ENCODE measurements at regions not wholly inside any gene's neighbourhood (a gene's known extent, or its start where the extent isn't known, plus 50 kb on each side); places are given as distances from the start of the nearest gene placed in this dataset.
"Not testable (repeated sequence)": the region's sequence is repeated elsewhere in the genome, so short reads cannot be mapped to it uniquely, and the experiment has no call there.

GRCh38 chr12:33323823-33324222, 115.8 kb downstream of the SYT10 start:
- DNase-seq, result no peak

- DNase-seq, result no peak
Observed at GRCh38 chr12:33322519-33322918, 117.1 kb downstream of the SYT10 start.

DNA sequence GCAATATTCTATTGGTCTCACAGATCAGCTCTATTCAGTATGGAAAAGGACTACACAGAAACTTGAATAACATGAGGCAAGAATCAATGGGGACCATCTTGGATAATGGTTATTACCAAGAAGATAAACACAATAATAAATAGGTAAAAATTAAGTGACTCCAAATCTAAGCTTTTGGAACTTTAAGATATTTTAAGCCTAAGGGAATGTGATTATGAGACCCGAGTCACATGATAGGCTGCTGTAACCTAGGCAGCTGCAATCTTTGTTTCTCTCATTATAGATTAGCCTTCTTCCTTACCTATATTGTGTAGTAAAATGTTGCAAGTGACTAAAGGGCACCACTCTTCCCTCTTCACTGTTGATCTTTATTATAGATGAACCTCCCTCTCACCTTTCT, 121.9 kb downstream of the SYT10 start:
- no peak for DNase-seq

GRCh38 chr12:33314223-33314622, 125.4 kb downstream of the SYT10 start:
- no peak for DNase-seq

DNA sequence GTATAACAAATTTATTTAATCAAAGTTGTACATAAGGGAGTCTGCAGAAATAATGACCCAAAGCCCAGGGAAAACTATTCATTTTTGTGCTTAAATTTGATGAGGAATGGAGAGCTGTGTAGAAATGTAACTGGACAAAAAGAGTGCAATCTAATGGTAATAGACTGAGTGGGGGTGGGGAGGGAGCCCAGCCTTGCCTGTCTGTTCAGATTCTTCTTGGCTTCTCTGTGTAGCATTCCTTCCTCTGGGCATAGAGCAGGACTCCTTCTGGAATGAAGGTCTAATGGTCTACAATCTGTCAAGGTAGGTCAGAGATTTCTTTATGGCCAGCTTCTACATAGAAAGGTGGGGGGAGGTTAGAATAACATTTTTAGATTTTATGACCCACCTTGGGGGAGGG, 126.1 kb downstream of the SYT10 start:
- DNase-seq, result no peak

DNA sequence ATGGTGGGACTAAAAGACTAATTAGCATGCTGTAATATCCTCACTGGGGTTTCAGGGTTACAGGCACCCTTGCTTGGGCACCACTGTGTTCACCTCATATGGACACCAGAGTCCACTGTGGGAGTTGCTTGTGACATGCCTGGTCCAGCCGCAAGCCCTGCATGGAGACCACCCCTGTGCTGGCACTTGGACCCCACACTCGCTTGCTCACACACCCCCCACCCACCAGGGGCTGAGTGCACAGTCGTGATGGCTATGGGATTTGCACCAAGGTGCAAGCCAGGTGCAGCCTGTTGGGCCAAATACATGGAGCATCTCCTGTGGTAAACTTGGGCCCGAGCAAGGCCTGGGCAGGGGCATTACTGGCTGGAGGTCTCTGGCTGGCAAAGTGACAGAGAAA, 129.1 kb downstream of the SYT10 start:
- no peak for DNase-seq

GRCh38 chr12:33304176-33304575, 135.4 kb downstream of the SYT10 start:
- DNase-seq, result no peak

DNA sequence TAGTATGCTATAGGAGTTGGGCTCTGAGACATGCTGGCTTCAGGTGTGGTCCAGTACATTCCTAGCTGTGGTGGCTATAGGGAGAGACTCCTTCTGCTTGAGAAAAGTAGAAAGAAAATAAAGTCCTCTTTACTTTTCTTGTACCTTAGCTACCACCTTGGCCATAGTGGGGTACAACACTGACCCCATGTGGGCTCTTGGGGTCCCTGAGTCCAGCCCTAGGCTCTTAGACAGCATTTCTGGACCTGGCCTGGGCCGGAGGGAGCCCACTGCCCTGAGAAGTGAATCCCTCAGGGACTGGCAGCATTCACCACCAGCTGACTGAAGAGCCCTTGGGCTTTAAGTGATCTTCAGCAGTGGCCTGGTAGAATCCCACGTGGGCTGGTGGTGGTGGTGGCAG, 143.1 kb downstream of the SYT10 start:
- no peak for DNase-seq

GRCh38 chr12:33290703-33291102, 148.9 kb downstream of the SYT10 start:
- DNase-seq, result no peak

DNA sequence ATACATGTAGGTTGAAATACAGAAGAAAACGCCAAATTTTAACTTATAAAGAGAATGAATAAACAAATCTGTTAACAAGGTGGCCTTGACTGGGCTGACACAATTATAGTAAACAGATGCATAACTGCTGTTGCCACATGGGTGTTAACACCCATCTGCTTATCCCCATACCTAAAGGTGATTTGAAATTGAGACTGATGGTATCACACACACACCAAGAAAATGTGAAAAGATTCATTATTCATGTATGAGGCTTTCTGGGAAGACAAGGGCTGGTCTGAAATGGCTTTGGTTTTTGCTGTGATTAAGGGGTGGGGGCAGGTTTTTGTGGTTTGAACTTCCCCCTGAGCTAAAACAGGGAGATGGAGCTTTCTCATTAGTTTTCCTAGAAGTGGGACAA, 156.6 kb downstream of the SYT10 start:
- DNase-seq, result no peak

GRCh38 chr12:33277376-33277775, 162.2 kb downstream of the SYT10 start:
- DNase-seq, result no peak

GRCh38 chr12:33267641-33268040, 172.0 kb downstream of the SYT10 start:
- no peak for DNase-seq

DNA sequence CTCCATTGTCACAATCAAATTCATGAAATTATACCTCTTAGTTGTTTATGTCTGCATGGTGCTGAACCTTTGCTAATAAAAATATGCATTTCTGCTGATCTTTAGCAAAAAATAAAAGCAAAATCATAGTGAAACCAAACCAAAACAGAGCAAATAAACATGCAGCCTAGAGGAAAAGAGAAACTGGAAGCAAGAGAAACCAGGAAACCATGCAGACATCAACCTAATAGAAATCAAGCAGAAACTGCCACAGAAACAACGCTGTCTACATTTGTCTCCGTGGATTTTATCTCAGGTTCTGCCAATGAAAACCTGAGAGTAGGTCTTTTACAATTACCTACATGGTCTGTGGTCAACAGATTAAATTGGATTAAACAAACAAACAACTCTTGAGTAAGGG, 173.7 kb downstream of the SYT10 start:
- no peak for DNase-seq

DNA sequence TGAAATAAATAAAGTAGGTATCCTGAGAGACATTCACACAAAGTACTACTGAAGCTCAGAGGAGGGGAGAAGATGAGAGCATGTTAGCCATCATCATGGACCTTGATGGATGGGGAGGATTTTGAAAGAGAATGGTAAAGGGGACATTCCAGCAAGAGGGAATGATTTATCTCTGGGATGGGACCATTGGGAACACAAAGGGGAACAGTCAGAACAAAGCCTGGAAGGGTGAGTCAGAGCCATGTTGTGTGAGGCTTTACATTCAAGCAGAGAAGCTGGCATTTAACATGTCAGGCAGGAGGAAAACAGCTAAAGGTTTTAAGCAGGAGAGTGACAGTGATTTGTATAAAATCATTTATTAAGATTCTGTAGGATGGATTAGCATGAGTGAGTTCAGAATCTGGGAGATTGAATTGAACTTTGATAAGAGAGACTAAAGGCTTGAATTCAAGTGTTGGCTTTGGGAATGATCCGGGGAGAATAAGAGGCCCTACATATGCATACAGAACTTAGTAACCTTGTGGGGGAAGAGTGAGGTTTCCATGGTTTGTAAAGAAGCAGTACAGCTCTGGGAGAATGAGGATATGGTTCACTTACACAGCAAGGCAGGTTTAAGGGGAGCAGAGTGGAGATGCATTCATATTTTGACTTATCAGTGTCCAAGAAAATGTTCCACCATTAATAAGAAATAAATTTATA, 174.4 kb downstream of the SYT10 start:
- no peak for DNase-seq

DNA sequence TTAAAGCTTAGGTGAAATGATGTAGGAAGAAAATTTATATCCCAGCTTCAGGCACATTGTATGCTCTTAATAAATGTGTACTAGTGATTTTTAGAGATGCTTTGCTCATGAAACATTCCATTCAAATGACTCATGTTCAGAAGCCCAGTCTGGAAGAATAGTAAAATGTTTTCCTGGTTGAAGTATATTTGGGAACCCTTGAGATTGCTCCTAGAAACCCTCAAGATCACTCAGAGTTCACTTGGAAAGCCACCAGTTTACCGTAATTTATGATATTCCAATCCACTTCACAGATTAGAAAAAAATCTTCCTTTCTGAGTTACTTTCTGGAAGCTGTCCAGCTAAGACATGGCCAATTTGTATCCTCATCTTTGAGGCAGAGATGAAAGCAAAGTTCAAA, 186.4 kb downstream of the SYT10 start:
- peak in 1 of 2 donors; percentile 2 for DNase-seq

GRCh38 chr12:33251548-33251947, 188.1 kb downstream of the SYT10 start:
- no peak for DNase-seq

DNA sequence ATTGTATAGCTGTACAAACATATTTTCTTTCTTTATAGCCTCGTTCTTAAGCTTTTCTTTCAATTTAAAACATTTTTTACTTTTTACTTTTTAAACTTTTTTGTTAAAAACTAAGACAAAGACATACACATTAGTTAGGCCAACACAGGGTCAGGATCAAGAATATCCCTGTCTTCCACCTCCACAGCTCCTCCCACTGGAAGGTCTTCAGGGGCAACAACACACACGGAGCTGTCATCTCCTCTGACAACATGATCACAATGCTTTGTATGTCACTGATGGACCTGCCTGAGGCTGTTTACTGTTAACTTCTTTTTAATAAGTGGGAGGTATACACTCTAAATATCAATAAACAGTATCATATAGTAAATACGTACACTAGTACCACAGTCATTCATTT, 191.3 kb downstream of the SYT10 start:
- no peak for DNase-seq

- no peak for DNase-seq
Observed at GRCh38 chr12:33247625-33248024, 192.0 kb downstream of the SYT10 start.

DNA sequence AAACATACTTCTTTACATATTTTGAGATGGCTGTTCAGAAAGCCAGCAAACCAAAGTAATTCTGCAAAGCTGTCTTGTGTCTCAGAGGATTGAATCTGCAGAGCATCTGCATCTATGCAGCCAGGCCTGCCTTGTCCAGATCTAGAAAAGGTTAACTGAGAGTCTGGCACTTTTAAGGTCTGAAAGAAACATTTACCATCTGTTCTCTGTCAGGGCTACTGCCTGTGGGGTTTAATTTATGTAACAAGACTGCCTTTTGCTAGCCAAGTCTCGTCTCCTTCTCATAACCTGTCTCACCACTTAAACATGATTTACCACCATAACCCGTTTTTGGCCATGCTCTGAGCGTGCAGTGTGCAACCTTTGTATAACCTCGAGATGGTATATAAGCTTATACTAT, 194.2 kb downstream of the SYT10 start:
- DNase-seq, result no peak

- no peak for DNase-seq
Observed at GRCh38 chr12:33226671-33227070, 212.9 kb downstream of the SYT10 start.

GRCh38 chr12:33223956-33224355, 215.7 kb downstream of the SYT10 start:
- no peak for DNase-seq

- DNase-seq, result no peak
Observed at GRCh38 chr12:33222357-33222756, 217.3 kb downstream of the SYT10 start.

DNA sequence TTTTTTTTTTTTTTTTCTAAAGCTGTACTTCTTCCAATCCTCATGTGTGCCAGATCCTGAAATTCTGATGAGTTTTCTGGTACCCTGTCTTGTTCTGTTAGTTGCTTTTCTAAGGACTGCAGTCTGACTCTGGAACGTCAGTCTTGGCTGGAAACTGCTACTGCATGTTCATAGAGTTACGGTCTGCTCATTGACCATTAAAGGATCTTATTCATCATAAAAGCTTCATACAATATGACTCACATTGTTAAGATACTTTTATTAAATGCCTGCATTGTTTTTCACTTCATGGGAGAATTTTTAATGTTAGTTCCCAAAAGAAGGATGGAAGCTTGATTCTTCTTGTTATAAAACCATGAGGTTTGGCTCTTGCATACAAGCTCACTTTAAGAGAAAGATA, 233.6 kb downstream of the SYT10 start:
- no peak for DNase-seq

DNA sequence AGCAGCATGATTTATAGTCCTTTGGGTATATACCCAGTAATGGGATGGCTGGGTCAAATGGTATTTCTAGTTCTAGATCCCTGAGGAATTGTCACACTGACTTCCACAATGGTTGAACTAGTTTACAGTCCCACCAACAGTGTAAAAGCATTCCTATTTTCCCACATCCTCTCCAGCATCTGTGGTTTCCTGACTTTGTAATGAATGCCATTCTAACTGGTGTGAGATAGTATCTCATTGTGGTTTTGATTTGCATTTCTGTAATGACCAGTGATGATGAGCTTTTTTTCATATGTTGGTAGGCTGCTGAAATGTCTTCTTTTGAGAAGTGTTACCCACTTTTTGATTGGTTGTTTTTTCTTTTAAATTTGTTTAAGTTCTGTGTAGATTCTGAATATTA, 245.2 kb downstream of the SYT10 start:
- DNase-seq, result not testable (repeated sequence)

DNA sequence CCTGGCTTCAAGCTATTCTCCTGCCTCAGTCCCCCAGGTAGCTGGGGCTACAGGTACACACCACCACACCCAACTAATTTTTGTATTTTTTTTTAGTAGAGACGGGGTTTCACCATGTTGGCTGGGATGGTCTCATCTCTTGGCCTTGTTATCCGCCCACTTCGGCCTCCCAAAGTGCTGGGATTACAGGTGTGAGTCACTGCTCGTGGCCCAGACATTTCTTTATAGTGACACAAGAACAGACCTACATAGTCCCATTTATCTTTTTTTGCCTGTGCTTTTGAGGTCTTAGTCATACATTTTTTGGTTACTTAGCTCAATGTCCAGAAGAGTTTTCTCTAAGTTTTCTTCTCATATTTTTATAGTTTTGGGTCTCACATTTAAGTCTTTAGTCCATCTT, 247.4 kb downstream of the SYT10 start:
- no peak for DNase-seq
